Lower lobe of right lung (tissue), 2 donors: ENCODE measurements at regions not wholly inside any gene's neighbourhood (a gene's known extent, or its start where the extent isn't known, plus 50 kb on each side); places are given as distances from the start of the nearest gene placed in this dataset.
A peak's percentile ranks its signal among the peaks of the same experiment; 100 is the strongest.

Experiments used
- ATAC-seq, 2 donors: fragments of 200-7000 bp; cut with Tn5 transposase; one replicate each; pipeline ENCODE4 v1.9.1; 2020 to 2022; ENCODE audit warnings: mild to moderate bottlenecking in 2 of 2, moderate library complexity in 2 of 2
- DNase-seq: peaks from one replicate; pipeline ENCODE4 v3.0.0-alpha.2; 2020
- H3K27ac ChIP-seq: fragments of 200-600 bp; one replicate; pipeline ENCODE4 v1.8.0; 2022
- H3K27me3 ChIP-seq: fragments of 200-600 bp; one replicate; pipeline ENCODE4 v1.8.0; 2022; ENCODE audit warnings: low read depth
- H3K36me3 ChIP-seq: fragments of 200-600 bp; one replicate; pipeline ENCODE4 v1.8.0; 2022; ENCODE audit warnings: mild to moderate bottlenecking
- H3K4me1 ChIP-seq: fragments of 200-600 bp; one replicate; pipeline ENCODE4 v1.8.0; 2022
- H3K4me3 ChIP-seq: fragments of 200-600 bp; one replicate; pipeline ENCODE4 v1.8.0; 2022; ENCODE audit warnings: mild to moderate bottlenecking
- H3K9me3 ChIP-seq: fragments of 200-600 bp; one replicate; pipeline ENCODE4 v1.8.0; 2022
- CTCF ChIP-seq: fragments of 200-600 bp; IDR thresholded peaks from one replicate; pipeline ENCODE4 v1.8.0; 2022; ENCODE audit warnings: antibody characterized with exemption, mild to moderate bottlenecking
- intact Hi-C: fragments of 100-400 bp; cut with DNase I; formaldehyde crosslinking; loops from one replicate; pipeline ENCODE4 v1.11.0; 2022
- donor health status: DM: no; HTN: yes; CAD: no; lungs with severe emphysema.

- DNase-seq (no peak), ATAC-seq (no peak)
- no peaks in the 10 kb centered on the region for H3K9me3 ChIP-seq
- intact Hi-C loops: no loop called here
- no peaks in the 10 kb centered on the region for H3K27me3 ChIP-seq
- TF ChIP-seq CTCF: no peak
- no peak overlapping the region for H3K4me3 ChIP-seq
- no peak overlapping the region for H3K27ac ChIP-seq
- no peaks in the 10 kb centered on the region for H3K4me1 ChIP-seq
- H3K36me3 ChIP-seq: no peaks in the 10 kb centered on the region
These were observed 178.7 kb upstream of the FAM98A start for GRCh38 chr2:33777786-33778185.

DNA sequence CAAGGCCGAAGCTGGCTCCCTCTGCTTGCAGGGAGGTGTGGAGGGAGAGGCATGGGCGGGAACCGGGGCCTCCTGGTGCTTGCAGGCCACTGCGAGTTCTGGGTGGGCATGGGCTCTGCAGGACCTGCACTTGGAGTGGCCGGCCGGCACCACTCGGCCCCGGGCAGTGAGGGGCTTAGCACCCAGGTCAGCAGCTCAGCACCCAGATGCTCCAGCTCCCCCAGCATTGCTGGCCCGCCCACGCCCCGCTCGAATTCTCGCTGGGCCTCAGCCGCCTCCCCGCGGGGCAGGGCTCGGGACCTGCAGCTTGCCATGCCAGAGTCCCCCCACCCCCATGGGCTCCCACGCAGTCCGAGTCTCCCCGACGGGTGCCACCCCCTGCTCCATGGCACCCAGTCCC, 176.2 kb upstream of the FAM98A start:
- ATAC-seq (peak in 1 of 2 donors; percentile 32), DNase-seq (no peak)
- H3K27me3 ChIP-seq: no peaks in the 10 kb centered on the region
- no peaks in the 10 kb centered on the region for H3K36me3 ChIP-seq
- no peak overlapping the region for H3K4me3 ChIP-seq
- no peak overlapping the region for H3K27ac ChIP-seq
- no peak for TF ChIP-seq CTCF
- no peaks in the 10 kb centered on the region for H3K4me1 ChIP-seq
- intact Hi-C loops: no loop called here
- no peaks in the 10 kb centered on the region for H3K9me3 ChIP-seq

DNA sequence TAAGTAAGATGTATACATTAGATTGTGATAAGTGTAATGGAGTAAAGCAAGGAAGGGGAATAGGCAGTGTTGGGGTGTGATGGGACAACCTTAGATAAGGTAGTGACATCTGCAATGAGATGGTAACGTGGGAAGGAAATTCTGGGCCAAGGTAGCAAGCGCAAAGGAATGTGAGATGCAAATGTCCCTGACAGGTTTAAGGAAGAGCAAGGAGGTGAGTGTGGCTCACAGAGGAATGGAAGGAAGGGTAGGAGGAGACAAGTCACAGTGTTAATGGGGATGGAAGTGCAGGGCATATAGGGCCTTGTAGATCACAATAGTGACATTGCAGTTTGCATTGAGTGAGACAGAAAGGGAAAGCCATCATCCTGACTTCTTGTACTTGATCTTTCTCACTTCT, 170.9 kb upstream of the FAM98A start:
- Histone ChIP-seq H3K9me3 (no peaks in the 10 kb centered on the region), H3K27ac (no peak overlapping the region), H3K4me1 (no peaks in the 10 kb centered on the region), H3K36me3 (no peaks in the 10 kb centered on the region), H3K27me3 (no peaks in the 10 kb centered on the region), H3K4me3 (no peak overlapping the region)
- no peak for DNase-seq
- intact Hi-C loops: no loop called here
- ATAC-seq: no peak
- no peak for TF ChIP-seq CTCF

GRCh38 chr2:33766175-33766574, 167.1 kb upstream of the FAM98A start:
- no peak overlapping the region for H3K27ac ChIP-seq
- no peak for TF ChIP-seq CTCF
- H3K4me1 ChIP-seq: no peaks in the 10 kb centered on the region
- H3K27me3 ChIP-seq: no peaks in the 10 kb centered on the region
- no peaks in the 10 kb centered on the region for H3K36me3 ChIP-seq
- H3K9me3 ChIP-seq: no peaks in the 10 kb centered on the region
- DNase-seq (no peak), ATAC-seq (no peak)
- no peak overlapping the region for H3K4me3 ChIP-seq
- intact Hi-C loops: no loop called here

GRCh38 chr2:33765122-33765521, 166.0 kb upstream of the FAM98A start:
- TF ChIP-seq CTCF: no peak
- Histone ChIP-seq H3K27ac (no peak overlapping the region), H3K9me3 (no peaks in the 10 kb centered on the region), H3K27me3 (no peaks in the 10 kb centered on the region), H3K36me3 (no peaks in the 10 kb centered on the region), H3K4me3 (no peak overlapping the region), H3K4me1 (no peaks in the 10 kb centered on the region)
- no peak for ATAC-seq
- DNase-seq: no peak
- intact Hi-C loops: no loop called here

DNA sequence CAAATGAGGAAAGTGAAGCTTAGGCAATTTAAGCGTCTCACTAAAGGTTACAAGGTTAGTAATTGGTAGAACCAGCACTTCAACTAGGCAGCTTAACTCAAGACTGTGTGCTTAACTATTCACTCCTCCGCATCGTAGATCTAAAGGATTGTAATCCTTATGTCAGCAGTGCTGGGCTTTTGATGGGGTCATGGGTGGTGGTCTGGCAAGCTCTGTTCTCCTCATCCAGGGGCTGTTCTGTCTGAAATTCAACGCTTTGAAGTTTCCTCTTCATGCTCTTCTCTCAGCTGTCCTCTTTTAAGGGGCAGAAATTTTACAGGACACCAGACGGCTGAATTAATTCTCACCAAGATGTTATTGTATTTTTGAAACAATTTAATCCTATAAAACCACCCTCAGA, 165.5 kb upstream of the FAM98A start:
- TF ChIP-seq CTCF: no peak
- Histone ChIP-seq H3K36me3 (no peaks in the 10 kb centered on the region), H3K27ac (no peak overlapping the region), H3K4me1 (no peaks in the 10 kb centered on the region), H3K9me3 (no peaks in the 10 kb centered on the region), H3K4me3 (no peak overlapping the region), H3K27me3 (no peaks in the 10 kb centered on the region)
- intact Hi-C loops: no loop called here
- ATAC-seq (no peak), DNase-seq (no peak)
